Tibial nerve (tissue), 4 donors: ENCODE measurements at regions not wholly inside any gene's neighbourhood (a gene's known extent, or its start where the extent isn't known, plus 50 kb on each side); places are given as distances from the start of the nearest gene placed in this dataset.

Source experiments
- DNase-seq, 2 donors: peaks; one replicate each; pipeline ENCODE4 v3.0.0-alpha.2; 2019; ENCODE audit warnings: low spot score in 2 of 2
- H3K27ac ChIP-seq, 4 donors: fragments of 200-600 bp; sonication (generic) in 3 of 4; one replicate each; pipeline ENCODE4 v1.5.1; 2017 to 2019; ENCODE audit warnings: mild to moderate bottlenecking in 1 of 4
- H3K27me3 ChIP-seq, 2 donors: fragments of 200-600 bp; sonication (generic) in 1 of 2; one replicate each; pipeline versions ENCODE4 v1.5.1 to v1.6.0; 2017 to 2019
- H3K36me3 ChIP-seq, 3 donors: fragments of 200-600 bp; sonication (generic); one replicate each; pipeline ENCODE4 v1.5.1; 2018 to 2019
- H3K4me1 ChIP-seq, 4 donors: fragments of 200-600 bp; sonication (generic) in 3 of 4; one replicate each; pipeline ENCODE4 v1.5.1; 2017 to 2019
- H3K4me3 ChIP-seq, 4 donors: fragments of 200-600 bp; sonication (generic) in 3 of 4; one replicate each; pipeline ENCODE4 v1.5.1; 2017 to 2019; ENCODE audit warnings: mild to moderate bottlenecking in 1 of 4, moderate library complexity in 1 of 4
- H3K9me3 ChIP-seq, 4 donors: fragments of 200-600 bp; sonication (generic) in 3 of 4; one replicate each; pipeline ENCODE4 v1.5.1; 2017 to 2019
- EP300 ChIP-seq, 2 donors: sonication (generic); formaldehyde crosslinking; IDR thresholded peaks; one replicate each; pipeline ENCODE4 v1.6.1; 2017; ENCODE audit warnings: antibody characterized with exemption in 2 of 2, mild to moderate bottlenecking in 1 of 2
- POLR2A ChIP-seq, 2 donors: fragments of 450-650 bp; IDR thresholded peaks; one replicate each; pipeline ENCODE4 v1.6.1; 2017; ENCODE audit warnings: antibody characterized with exemption in 2 of 2, mild to moderate bottlenecking in 2 of 2, moderate library complexity in 2 of 2
- WGBS, 2 donors: methylation state at CpG; one replicate each; pipeline ENCODE4 v1.1.5; 2018; 5-methylcytosine and 5-hydroxymethylcytosine counted together
- TF ChIP-seq, protein P1 (sequence below), 5 experiments: fragments of 200-600 bp in 3 of 5; fragments of 450-650 bp in 2 of 5; sonication (generic) in 3 of 5; IDR thresholded peaks; one replicate each; pipeline ENCODE4 v1.5.1; 2016 to 2019; ENCODE audit warnings: antibody characterized with exemption in 5 of 5, mild to moderate bottlenecking in 3 of 5, moderate library complexity in 2 of 5

DNA sequence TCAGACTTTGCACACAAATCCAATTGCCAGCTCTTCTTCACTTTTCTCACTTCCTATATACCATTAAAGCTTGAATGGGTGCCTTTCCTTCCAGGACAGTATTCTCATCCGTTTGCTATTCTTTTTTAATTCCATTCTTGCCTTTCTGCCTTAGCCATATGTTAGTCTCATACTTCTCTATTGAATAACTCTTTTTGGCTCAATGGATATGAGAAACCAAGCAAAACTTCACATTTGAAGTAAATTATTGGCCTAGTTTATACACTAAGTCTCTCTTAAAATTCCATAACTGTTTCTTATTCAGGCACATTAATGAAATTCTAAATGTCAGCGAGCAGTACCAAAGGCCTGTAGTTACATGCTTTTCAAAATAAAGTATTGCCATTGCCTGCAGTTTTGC is 129.6 kb upstream of the FRY start:
- Histone ChIP-seq H3K4me1 (peaks cover 0 to 15% (median 0%) of the 10 kb centered on the region in 4 donors), H3K27me3 (no peaks in the 10 kb centered on the region), H3K36me3 (no peaks in the 10 kb centered on the region), H3K27ac (no peak overlapping the region), H3K4me3 (no peak overlapping the region), H3K9me3 (no peaks in the 10 kb centered on the region)
- no peak for DNase-seq
- TF ChIP-seq, protein P1, sequence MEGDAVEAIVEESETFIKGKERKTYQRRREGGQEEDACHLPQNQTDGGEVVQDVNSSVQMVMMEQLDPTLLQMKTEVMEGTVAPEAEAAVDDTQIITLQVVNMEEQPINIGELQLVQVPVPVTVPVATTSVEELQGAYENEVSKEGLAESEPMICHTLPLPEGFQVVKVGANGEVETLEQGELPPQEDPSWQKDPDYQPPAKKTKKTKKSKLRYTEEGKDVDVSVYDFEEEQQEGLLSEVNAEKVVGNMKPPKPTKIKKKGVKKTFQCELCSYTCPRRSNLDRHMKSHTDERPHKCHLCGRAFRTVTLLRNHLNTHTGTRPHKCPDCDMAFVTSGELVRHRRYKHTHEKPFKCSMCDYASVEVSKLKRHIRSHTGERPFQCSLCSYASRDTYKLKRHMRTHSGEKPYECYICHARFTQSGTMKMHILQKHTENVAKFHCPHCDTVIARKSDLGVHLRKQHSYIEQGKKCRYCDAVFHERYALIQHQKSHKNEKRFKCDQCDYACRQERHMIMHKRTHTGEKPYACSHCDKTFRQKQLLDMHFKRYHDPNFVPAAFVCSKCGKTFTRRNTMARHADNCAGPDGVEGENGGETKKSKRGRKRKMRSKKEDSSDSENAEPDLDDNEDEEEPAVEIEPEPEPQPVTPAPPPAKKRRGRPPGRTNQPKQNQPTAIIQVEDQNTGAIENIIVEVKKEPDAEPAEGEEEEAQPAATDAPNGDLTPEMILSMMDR (IDR thresholded peaks at IDR 0.05) = no peak
- TF ChIP-seq EP300 (IDR thresholded peaks at IDR 0.05) (no peak), POLR2A (IDR thresholded peaks at IDR 0.05) (no peak)
- 58 to 60% methylated on average over 2 of the region's 2 CpGs for WGBS, 2 donors

DNA sequence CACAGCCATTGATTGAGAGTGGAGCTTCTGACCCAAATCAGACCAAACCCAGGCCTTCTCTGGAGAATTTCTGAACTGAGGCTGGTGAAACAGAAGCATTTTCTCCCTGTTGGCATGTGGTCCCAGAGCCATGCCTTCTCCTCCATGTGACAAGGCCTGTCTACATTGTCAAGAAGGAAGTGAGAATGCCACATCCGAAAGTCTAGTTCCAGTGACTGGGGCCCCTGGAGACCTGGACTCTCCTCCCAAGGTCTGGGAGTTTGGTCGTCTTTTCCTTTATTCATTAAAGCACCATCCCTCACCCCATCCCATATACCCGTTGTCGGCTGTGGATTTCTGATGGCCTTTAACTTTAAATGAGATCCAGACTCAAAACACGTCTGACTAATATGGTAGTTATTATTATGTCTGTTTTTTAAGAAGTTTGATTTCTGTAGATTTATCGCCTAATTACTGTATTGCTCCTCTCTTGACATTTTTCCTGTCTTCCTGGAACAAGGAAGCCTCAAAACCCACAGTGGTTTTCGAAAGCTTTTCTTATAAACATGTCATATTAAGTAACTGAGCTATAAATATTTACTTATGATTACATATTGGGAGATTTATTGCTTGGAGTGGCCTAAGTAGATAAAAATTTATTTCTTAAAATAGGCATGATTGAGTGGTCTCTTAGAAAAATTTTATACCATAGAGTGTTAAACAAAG is 128.3 kb upstream of the FRY start:
- Histone ChIP-seq H3K36me3 (no peaks in the 10 kb centered on the region), H3K27me3 (no peaks in the 10 kb centered on the region), H3K27ac (no peak overlapping the region), H3K9me3 (no peaks in the 10 kb centered on the region), H3K4me1 (peaks cover 0 to 12% (median 0%) of the 10 kb centered on the region in 4 donors), H3K4me3 (no peak overlapping the region)
- TF ChIP-seq, protein P1 (IDR thresholded peaks at IDR 0.05) = no peak
- TF ChIP-seq EP300 (IDR thresholded peaks at IDR 0.05) (no peak), POLR2A (IDR thresholded peaks at IDR 0.05) (no peak)
- WGBS, 2 donors = 85 to 87% methylated on average over 7 of the region's 7 CpGs
- DNase-seq = no peak

DNA sequence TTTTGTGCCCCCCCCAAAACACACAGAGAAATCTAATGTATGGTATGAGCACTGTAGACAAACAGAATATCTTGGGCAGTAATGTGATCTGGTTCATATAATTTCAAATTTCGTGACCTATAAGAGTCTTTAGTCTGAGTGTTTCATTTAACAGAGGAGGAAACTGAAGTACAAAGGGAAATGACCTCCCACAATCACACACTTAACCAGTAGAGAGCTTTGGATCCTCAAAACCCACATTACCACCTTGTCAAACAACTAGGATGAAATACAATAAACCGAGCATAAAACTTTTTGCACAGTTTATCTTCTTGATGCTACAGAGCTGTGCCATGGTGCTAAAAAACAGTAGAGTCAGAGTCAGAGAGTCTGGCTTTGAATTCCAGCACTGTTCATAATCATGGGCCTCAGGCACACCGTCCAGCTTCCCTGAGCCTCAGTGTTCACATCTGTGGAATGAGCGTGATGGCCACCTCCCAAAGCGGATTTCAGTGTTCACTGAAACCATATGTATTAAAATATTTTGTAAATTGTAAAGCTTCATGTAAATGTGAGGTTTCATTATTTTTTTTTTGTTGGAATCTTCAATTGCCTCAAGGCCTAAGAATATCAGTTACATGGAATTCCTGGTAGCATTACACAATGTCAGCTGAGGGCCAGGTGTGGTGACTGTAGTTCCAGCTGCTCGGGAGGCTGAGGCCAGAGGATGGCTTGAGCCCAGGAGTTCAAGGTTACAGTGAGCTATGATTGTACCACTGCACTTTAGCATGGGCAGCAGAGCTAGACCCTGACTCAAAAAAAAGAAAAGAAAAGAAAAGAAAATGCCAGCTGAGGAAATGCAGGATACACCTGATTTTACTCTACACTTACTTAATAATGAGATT is 126.4 kb upstream of the FRY start:
- no peak for DNase-seq
- no peaks in the 10 kb centered on the region for H3K36me3 ChIP-seq
- no peak for TF ChIP-seq POLR2A (IDR thresholded peaks at IDR 0.05)
- TF ChIP-seq EP300 (IDR thresholded peaks at IDR 0.05) = no peak
- no peak overlapping the region for H3K27ac ChIP-seq
- peaks cover 0 to 31% (median 4%) of the 10 kb centered on the region in 4 donors for H3K4me1 ChIP-seq
- 75 to 77% methylated on average over 6 of the region's 6 CpGs for WGBS, 2 donors
- H3K9me3 ChIP-seq = no peaks in the 10 kb centered on the region
- no peak overlapping the region for H3K4me3 ChIP-seq
- H3K27me3 ChIP-seq = no peaks in the 10 kb centered on the region

DNA sequence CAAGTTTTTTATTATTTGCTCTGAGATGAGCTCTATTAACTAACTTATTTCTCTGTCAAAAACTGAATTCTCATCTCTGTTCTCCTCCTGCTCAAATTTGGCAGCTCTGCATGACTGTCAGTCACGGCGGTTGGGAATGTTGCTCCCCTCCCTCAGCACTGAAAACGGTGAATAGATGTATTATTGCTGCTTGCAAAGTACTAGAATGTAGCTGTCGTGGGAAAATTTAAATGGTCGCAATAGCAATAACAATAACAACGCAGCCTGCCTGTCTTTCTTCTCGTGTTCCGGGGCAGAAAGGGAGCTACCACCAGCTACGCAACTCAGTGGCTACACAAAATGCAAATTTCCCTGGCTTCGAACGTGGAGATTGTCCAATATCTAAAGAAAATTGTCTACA is 125.6 kb upstream of the FRY start:
- Histone ChIP-seq H3K27ac (no peak overlapping the region), H3K4me1 (peaks cover 0 to 34% (median 5%) of the 10 kb centered on the region in 4 donors), H3K27me3 (no peaks in the 10 kb centered on the region), H3K4me3 (no peak overlapping the region), H3K9me3 (no peaks in the 10 kb centered on the region), H3K36me3 (no peaks in the 10 kb centered on the region)
- WGBS, 2 donors = 27 to 34% methylated on average over 11 of the region's 11 CpGs
- TF ChIP-seq, protein P1 (IDR thresholded peaks at IDR 0.05) = no peak
- TF ChIP-seq EP300 (IDR thresholded peaks at IDR 0.05) = no peak
- no peak for TF ChIP-seq POLR2A (IDR thresholded peaks at IDR 0.05)
- DNase-seq = no peak

DNA sequence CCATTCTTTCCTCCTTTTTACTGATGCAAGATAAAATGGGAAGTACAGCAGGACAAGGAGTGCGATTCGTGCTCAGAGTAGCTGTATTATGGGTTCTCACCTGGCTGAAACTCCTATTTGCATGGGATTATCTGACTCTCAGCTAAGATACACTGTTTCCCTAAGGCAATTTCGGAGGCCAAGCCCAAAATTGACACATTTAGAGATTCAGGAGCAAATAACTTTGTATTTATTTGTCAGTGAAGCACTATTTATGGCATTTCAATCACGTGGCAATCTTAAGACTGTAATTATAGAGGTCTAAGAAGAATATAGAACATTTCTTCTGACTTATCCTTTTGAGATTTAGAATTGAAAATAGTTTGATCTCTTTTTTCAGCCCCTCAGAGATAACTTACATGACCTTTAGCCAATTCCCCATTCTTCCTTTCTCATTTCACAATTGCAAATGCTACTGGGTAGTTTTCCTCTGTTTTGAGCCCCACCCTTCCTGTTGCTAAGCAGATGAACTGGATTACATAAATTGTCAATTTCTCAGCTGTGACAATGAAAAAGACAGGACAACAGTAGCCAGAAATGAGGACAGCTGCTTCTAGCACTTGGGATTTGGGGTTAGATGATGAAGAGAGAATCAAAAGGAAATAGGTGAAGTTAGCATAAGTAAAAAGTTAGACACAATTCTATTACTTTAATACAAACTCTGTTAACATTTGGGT is 122.7 kb upstream of the FRY start:
- peak overlapping the region in 1 of 4 donors; percentile 45 for H3K27ac ChIP-seq
- TF ChIP-seq EP300 (IDR thresholded peaks at IDR 0.05) = peak in 1 of 2 donors; percentile 63
- no peak for TF ChIP-seq POLR2A (IDR thresholded peaks at IDR 0.05)
- TF ChIP-seq, protein P1 (IDR thresholded peaks at IDR 0.05) = no peak
- H3K4me3 ChIP-seq = no peak overlapping the region
- no peaks in the 10 kb centered on the region for H3K9me3 ChIP-seq
- no peak for DNase-seq
- no peaks in the 10 kb centered on the region for H3K27me3 ChIP-seq
- no peaks in the 10 kb centered on the region for H3K36me3 ChIP-seq
- WGBS, 2 donors = 65% methylated on average over 4 of the region's 4 CpGs
- H3K4me1 ChIP-seq = peaks cover 0 to 34% (median 5%) of the 10 kb centered on the region in 4 donors
